GM12892 (cell line): ENCODE measurements at regions not wholly inside any gene's neighbourhood (a gene's known extent, or its start where the extent isn't known, plus 50 kb on each side); places are given as distances from the start of the nearest gene placed in this dataset.

Experiments
- POLR2A ChIP-seq: IDR thresholded peaks from 2 replicates; pipeline ENCODE4 v1.6.1; 2011; ENCODE audit warnings: low read depth, low read length, control low read depth
- POLR2AphosphoS5 ChIP-seq: IDR thresholded peaks from 2 replicates; pipeline ENCODE4 v1.6.1; 2011; ENCODE audit warnings: low read depth, low read length, control low read depth
- TAF1 ChIP-seq: IDR thresholded peaks from 2 replicates; pipeline ENCODE4 v1.6.1; 2011; ENCODE audit warnings: low read depth, mild to moderate bottlenecking, control low read depth, low read length, borderline replicate concordance

- TF ChIP-seq POLR2A = no peak
- TF ChIP-seq POLR2AphosphoS5 = no peak
- TF ChIP-seq TAF1 = no peak
Measured at GRCh38 chr10:125431149-125431548, 251.8 kb downstream of the TEX36 start.
